SU-DHL-6 (cell line): ENCODE measurements at regions not wholly inside any gene's neighbourhood (a gene's known extent, or its start where the extent isn't known, plus 50 kb on each side); places are given as distances from the start of the nearest gene placed in this dataset.

Experiments used
- EZH2phosphoT487 ChIP-seq: fragments of 200-600 bp; sonication (generic), shearing (Covaris generic); conservative IDR thresholded peaks from 2 replicates; pipeline ENCODE4 v1.6.1; 2018; ENCODE audit warnings: mild to moderate bottlenecking, antibody characterized with exemption, low read length, moderate library complexity, mixed read lengths
- TF ChIP-seq, protein P1 (sequence below): fragments of 200-600 bp; sonication (generic); IDR thresholded peaks from one replicate; pipeline ENCODE4 v1.5.1; 2017; ENCODE audit warnings: antibody characterized with exemption, mild to moderate bottlenecking, low read length, moderate library complexity; ENCODE audit not compliant: insufficient read depth, poor library complexity, severe bottlenecking

DNA sequence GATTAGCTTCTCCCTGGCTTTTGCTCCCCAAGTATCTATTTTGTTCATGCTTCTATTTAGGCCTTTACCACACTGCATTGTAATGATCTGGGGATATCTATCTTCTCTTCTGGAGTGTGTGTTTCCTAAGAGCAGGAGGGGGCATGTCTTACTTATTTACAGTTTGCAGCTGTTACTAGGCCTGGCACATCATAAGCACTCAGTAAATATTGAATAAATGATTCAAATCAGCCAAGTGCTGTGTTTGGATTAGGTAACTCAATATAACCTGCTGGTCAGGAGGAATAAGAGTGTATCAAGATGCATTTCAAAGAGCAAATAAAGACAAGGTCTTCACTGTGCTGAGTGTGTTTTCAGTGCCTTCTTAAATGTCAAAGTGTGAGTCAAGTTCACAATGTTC lies 186.1 kb downstream of the FOXG1 start:
- TF ChIP-seq, protein P1, sequence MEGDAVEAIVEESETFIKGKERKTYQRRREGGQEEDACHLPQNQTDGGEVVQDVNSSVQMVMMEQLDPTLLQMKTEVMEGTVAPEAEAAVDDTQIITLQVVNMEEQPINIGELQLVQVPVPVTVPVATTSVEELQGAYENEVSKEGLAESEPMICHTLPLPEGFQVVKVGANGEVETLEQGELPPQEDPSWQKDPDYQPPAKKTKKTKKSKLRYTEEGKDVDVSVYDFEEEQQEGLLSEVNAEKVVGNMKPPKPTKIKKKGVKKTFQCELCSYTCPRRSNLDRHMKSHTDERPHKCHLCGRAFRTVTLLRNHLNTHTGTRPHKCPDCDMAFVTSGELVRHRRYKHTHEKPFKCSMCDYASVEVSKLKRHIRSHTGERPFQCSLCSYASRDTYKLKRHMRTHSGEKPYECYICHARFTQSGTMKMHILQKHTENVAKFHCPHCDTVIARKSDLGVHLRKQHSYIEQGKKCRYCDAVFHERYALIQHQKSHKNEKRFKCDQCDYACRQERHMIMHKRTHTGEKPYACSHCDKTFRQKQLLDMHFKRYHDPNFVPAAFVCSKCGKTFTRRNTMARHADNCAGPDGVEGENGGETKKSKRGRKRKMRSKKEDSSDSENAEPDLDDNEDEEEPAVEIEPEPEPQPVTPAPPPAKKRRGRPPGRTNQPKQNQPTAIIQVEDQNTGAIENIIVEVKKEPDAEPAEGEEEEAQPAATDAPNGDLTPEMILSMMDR = no peak
- no peak for TF ChIP-seq EZH2phosphoT487
